ENCODE measurements at regions not wholly inside any gene's neighbourhood (a gene's known extent, or its start where the extent isn't known, plus 50 kb on each side); places are given as distances from the start of the nearest gene placed in this dataset.
"Not testable (repeated sequence)": the region's sequence is repeated elsewhere in the genome, so short reads cannot be mapped to it uniquely, and the experiment has no call there.

- DNase-seq: no peak
Measured at GRCh38 chr6:140283197-140283596, 908.7 kb upstream of the CITED2 start.

- no peak for DNase-seq
Measured at GRCh38 chr6:140281767-140282166, 907.3 kb upstream of the CITED2 start.

- DNase-seq: no peak
Measured at GRCh38 chr6:140281236-140281635, 906.8 kb upstream of the CITED2 start.

GRCh38 chr6:140276719-140277118 lies 902.3 kb upstream of the CITED2 start:
- DNase-seq: no peak

- DNase-seq: no peak
Measured at GRCh38 chr6:140276133-140276532, 901.7 kb upstream of the CITED2 start.

- DNase-seq: no peak
Measured at GRCh38 chr6:140275725-140276124, 901.3 kb upstream of the CITED2 start.

- DNase-seq: no peak
Measured at GRCh38 chr6:140274548-140274947, 900.1 kb upstream of the CITED2 start.

- no peak for DNase-seq
Measured at GRCh38 chr6:140271759-140272377, 897.4 kb upstream of the CITED2 start.

GRCh38 chr6:140269591-140270165 lies 895.2 kb upstream of the CITED2 start:
- no peak for DNase-seq

- DNase-seq: no peak
Measured at GRCh38 chr6:140264431-140264830, 890.0 kb upstream of the CITED2 start.

- not testable (repeated sequence) for DNase-seq
Measured at GRCh38 chr6:140258302-140258701, 883.9 kb upstream of the CITED2 start.

GRCh38 chr6:140256248-140256647 lies 881.8 kb upstream of the CITED2 start:
- no peak for DNase-seq

- DNase-seq: no peak
Measured at GRCh38 chr6:140253096-140253495, 878.6 kb upstream of the CITED2 start.

- no peak for DNase-seq
Measured at GRCh38 chr6:140252099-140252498, 877.7 kb upstream of the CITED2 start.

- no peak for DNase-seq
Measured at GRCh38 chr6:140245296-140246040, 871.0 kb upstream of the CITED2 start.

GRCh38 chr6:140237251-140237650 lies 862.8 kb upstream of the CITED2 start:
- DNase-seq: no peak

- no peak for DNase-seq
Measured at GRCh38 chr6:140236732-140237131, 862.3 kb upstream of the CITED2 start.

GRCh38 chr6:140230282-140230681 lies 855.8 kb upstream of the CITED2 start:
- DNase-seq: no peak

GRCh38 chr6:140228491-140228890 lies 854.0 kb upstream of the CITED2 start:
- no peak for DNase-seq

GRCh38 chr6:140226637-140227036 lies 852.2 kb upstream of the CITED2 start:
- DNase-seq: no peak

- DNase-seq: no peak
Measured at GRCh38 chr6:140225701-140226436, 851.4 kb upstream of the CITED2 start.

- no peak for DNase-seq
Measured at GRCh38 chr6:140217283-140217682, 842.8 kb upstream of the CITED2 start.

GRCh38 chr6:140209775-140210174 lies 835.3 kb upstream of the CITED2 start:
- no peak for DNase-seq

GRCh38 chr6:140208286-140208685 lies 833.8 kb upstream of the CITED2 start:
- DNase-seq: no peak
